ENCODE measurements at regions not wholly inside any gene's neighbourhood (a gene's known extent, or its start where the extent isn't known, plus 50 kb on each side); places are given as distances from the start of the nearest gene placed in this dataset.

DNA sequence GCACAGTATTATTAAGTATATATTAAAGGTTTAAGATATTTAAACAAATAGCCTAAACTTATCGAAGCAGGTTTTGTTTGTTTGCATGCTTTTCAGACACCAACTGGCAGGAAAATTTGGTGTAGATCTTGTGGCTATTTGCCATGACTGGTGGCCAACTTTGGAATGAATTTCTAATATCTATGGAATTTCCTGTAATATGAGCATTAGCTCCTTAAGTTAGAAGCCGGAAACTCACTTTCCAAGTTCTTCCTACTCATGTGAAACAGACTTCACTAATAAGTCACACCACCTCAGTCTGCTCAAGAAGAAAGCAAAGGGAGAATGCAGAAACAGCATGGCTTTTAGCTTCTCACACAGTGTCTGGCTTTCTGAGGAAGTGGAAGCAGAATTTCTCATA, 563.9 kb downstream of the GRXCR1 start:
- TF ChIP-seq HDGF (IDR thresholded peaks at IDR 0.05; ENCODE audit: borderline replicate concordance), result no peak
- no peak for TF ChIP-seq FOXM1 (IDR thresholded peaks at IDR 0.05; ENCODE audit: borderline replicate concordance)
- no peak for TF ChIP-seq ZNF384 (IDR thresholded peaks at IDR 0.05)
- TF ChIP-seq TARDBP (IDR thresholded peaks at IDR 0.05), result no peak
- TF ChIP-seq SUZ12 (IDR thresholded peaks at IDR 0.05), result no peak
- TF ChIP-seq, protein P1, sequence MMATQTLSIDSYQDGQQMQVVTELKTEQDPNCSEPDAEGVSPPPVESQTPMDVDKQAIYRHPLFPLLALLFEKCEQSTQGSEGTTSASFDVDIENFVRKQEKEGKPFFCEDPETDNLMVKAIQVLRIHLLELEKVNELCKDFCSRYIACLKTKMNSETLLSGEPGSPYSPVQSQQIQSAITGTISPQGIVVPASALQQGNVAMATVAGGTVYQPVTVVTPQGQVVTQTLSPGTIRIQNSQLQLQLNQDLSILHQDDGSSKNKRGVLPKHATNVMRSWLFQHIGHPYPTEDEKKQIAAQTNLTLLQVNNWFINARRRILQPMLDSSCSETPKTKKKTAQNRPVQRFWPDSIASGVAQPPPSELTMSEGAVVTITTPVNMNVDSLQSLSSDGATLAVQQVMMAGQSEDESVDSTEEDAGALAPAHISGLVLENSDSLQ (IDR thresholded peaks at IDR 0.05), result no peak
- TF ChIP-seq SP1 (IDR thresholded peaks at IDR 0.05), result no peak
- TF ChIP-seq FOXA1 (IDR thresholded peaks at IDR 0.05), result no peak
- no peak for TF ChIP-seq NFRKB (IDR thresholded peaks at IDR 0.05)

Measured in HEK293T (cell line).